CD8-positive, alpha-beta memory T cell (primary cell): ENCODE measurements at regions not wholly inside any gene's neighbourhood (a gene's known extent, or its start where the extent isn't known, plus 50 kb on each side); places are given as distances from the start of the nearest gene placed in this dataset.
A peak's percentile ranks its signal among the peaks of the same experiment; 100 is the strongest.

Experiments used
- CTCF ChIA-PET: fragments of 350-600 bp; sonication (Branson Sonifier 250); formaldehyde crosslinking; loops from one replicate; lab custom pipeline; 2021; ENCODE audit warnings: antibody characterized with exemption; lab: Charles Lee
- POLR2A ChIA-PET: fragments of 350-600 bp; sonication (Branson Sonifier 250); formaldehyde crosslinking; loops from one replicate; lab custom pipeline; 2021; ENCODE audit warnings: antibody characterized with exemption; lab: Charles Lee
- DNase-seq, 5 donors: peaks; one replicate each; pipeline versions ENCODE4 v3.0.0 to v3.0.0-alpha.2; 2020 to 2022; ENCODE audit warnings: mixed read lengths in 1 of 5
- H3K27ac ChIP-seq: one replicate; pipeline ENCODE4 v1.7.0; 2013; ENCODE audit warnings: low read depth, mild to moderate bottlenecking, low read length, moderate library complexity
- H3K27me3 ChIP-seq: 2 replicates; pipeline ENCODE4 v1.7.0; 2013; ENCODE audit warnings: low read length, mild to moderate bottlenecking; ENCODE audit not compliant: insufficient read depth, poor library complexity, severe bottlenecking
- H3K36me3 ChIP-seq: 2 replicates; pipeline ENCODE4 v1.7.0; 2013; ENCODE audit warnings: mild to moderate bottlenecking, low read length, moderate library complexity; ENCODE audit not compliant: insufficient read depth
- H3K4me1 ChIP-seq: 2 replicates; pipeline ENCODE4 v1.7.0; 2013; ENCODE audit warnings: mild to moderate bottlenecking, low read length, moderate library complexity; ENCODE audit not compliant: insufficient read depth
- H3K4me3 ChIP-seq: 2 replicates; pipeline ENCODE4 v1.7.0; 2013; ENCODE audit warnings: mild to moderate bottlenecking, low read length
- H3K9me3 ChIP-seq: 2 replicates; pipeline ENCODE4 v1.7.0; 2013; ENCODE audit warnings: mild to moderate bottlenecking, low read length
- H3K27ac Mint-ChIP-seq, 8 donors: one replicate each; pipeline ENCODE4 v1.8.0; 2020 to 2021; ENCODE audit warnings: mixed read lengths in 8 of 8, mild to moderate bottlenecking in 6 of 8, inconsistent platforms in 3 of 8, moderate library complexity in 3 of 8
- H3K27me3 Mint-ChIP-seq, 2 donors: one replicate each; pipeline ENCODE4 v1.8.0; 2020 to 2021; ENCODE audit warnings: mixed read lengths in 2 of 2, mild to moderate bottlenecking in 1 of 2, moderate library complexity in 1 of 2
- H3K36me3 Mint-ChIP-seq, 3 donors: one replicate each; pipeline ENCODE4 v1.8.0; 2020 to 2021; ENCODE audit warnings: mixed read lengths in 3 of 3, inconsistent platforms in 1 of 3, mild to moderate bottlenecking in 1 of 3
- H3K4me1 Mint-ChIP-seq, 3 donors: one replicate each; pipeline ENCODE4 v1.8.0; 2020 to 2021; ENCODE audit warnings: mixed read lengths in 3 of 3, inconsistent platforms in 1 of 3, mild to moderate bottlenecking in 1 of 3
- H3K4me3 Mint-ChIP-seq, 7 donors: one replicate each; pipeline ENCODE4 v1.8.0; 2020 to 2021; ENCODE audit warnings: mixed read lengths in 7 of 7, mild to moderate bottlenecking in 6 of 7, moderate library complexity in 4 of 7, inconsistent platforms in 2 of 7
- H3K9me3 Mint-ChIP-seq, 5 donors: one replicate each; pipeline ENCODE4 v1.8.0; 2020 to 2022; ENCODE audit warnings: mixed read lengths in 5 of 5, mild to moderate bottlenecking in 3 of 5, moderate library complexity in 2 of 5, inconsistent platforms in 1 of 5

DNA sequence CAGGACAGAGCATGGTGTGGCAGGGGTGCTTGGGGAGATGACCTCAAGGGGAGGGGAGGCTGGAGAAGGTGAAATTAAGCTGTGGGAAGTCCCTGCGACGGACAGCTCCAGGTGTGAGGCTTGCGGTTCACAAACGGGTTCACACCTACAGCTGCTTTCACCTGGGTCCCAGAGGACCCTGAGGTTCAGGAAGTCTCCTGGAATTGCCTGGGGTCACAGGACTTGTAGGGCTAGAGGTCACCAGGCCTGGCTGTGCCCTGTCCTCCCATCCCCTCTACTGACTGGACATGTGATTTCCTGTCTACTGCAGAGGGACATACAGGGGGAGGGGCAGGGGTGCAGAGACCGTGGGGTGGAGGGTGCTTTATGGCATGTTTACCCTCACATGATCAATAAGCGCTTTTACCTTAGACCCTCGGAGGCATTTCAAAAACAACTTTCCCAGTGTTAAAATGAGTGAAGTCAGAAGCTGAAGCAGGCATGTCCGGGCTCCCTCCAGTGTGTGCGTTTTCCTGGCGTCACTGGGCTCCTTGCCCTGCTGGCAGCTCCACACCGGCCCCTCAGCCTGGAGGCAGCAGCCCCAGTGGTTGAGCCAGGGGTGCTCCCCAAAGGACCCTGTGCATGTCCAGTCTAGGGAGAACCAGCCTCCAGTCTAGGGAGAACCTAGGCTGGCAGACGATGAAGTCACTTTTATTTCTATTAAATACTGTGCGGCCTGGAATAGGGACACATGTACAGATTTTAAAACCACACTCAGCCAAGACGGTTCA lies 66.6 kb upstream of the IGFBP3 start:
- Mint-ChIP-seq H3K27me3 (peaks cover 0 to 4% of the 10 kb centered on the region in 2 donors), H3K9me3 (peaks cover 0 to 3% (median 0%) of the 10 kb centered on the region in 5 donors), H3K27ac (no peak overlapping the region), H3K4me3 (no peak overlapping the region), H3K36me3 (peaks cover 0 to 9% (median 0%) of the 10 kb centered on the region in 3 donors), H3K4me1 (no peaks in the 10 kb centered on the region)
- no peaks in the 10 kb centered on the region for H3K4me1 ChIP-seq
- H3K4me3 ChIP-seq, result no peak overlapping the region
- DNase-seq, result no peak
- no peaks in the 10 kb centered on the region for H3K9me3 ChIP-seq
- ChIA-PET POLR2A (no interaction called here), CTCF (no interaction called here)
- H3K27ac ChIP-seq, result no peak overlapping the region
- no peaks in the 10 kb centered on the region for H3K27me3 ChIP-seq
- no peaks in the 10 kb centered on the region for H3K36me3 ChIP-seq

DNA sequence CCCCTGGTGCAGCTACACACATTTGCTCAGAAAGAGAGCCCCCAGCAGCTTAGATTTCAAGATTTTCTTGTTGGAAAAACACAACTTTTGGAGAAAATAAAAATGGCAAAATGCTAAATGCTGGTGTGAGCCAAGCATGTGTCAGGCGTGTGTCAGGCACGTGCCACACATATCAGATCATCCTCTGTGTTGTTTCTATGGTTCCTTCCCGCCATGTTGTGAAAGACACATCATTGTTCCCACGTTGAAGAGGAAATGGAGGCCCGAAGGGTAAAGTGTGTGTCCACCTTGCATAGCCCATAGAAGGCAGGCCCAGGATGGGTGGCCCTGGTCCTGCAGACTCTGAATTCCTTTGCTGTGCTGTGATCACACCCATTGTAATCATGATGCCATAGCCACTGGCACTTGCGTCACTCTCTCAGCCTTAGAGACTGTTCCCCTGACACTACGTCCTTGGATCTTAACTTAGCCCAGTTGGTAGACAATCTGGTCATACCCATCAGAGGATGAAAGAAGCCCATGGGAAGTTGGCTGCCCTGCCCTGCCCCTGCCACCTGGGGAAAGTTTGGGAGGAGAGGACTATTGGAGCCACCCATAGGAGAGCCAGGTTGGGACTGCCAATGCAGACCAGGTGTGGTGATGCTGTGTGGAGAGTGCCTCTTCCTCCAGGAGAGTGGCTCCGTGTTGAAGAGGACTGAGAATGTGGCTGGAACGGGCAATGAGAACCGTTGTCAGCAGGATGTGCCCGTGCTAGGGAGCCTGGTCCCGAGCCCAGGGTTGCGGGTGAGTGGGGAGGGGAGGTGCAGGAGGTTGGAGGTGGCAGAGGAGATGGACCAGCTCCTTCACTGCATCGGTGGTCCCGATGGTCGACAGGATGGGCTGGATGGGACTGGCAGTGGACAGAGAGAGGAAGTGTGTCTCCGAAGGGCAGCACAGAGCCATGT lies 65.6 kb upstream of the IGFBP3 start:
- H3K27ac Mint-ChIP-seq, result peak overlapping the region in 1 of 8 donors; percentile 64
- peaks cover 0 to 5% (median 0%) of the 10 kb centered on the region in 5 donors for H3K9me3 Mint-ChIP-seq
- POLR2A ChIA-PET, result no interaction called here
- H3K4me1 Mint-ChIP-seq, result no peaks in the 10 kb centered on the region
- no peak overlapping the region for H3K4me3 ChIP-seq
- H3K27me3 Mint-ChIP-seq, result peaks cover 0 to 4% of the 10 kb centered on the region in 2 donors
- CTCF ChIA-PET, result no interaction called here
- H3K36me3 ChIP-seq, result no peaks in the 10 kb centered on the region
- H3K4me1 ChIP-seq, result no peaks in the 10 kb centered on the region
- DNase-seq, result no peak
- no peaks in the 10 kb centered on the region for H3K27me3 ChIP-seq
- H3K4me3 Mint-ChIP-seq, result no peak overlapping the region
- H3K9me3 ChIP-seq, result no peaks in the 10 kb centered on the region
- peaks cover 0 to 5% (median 0%) of the 10 kb centered on the region in 3 donors for H3K36me3 Mint-ChIP-seq
- H3K27ac ChIP-seq, result no peak overlapping the region

DNA sequence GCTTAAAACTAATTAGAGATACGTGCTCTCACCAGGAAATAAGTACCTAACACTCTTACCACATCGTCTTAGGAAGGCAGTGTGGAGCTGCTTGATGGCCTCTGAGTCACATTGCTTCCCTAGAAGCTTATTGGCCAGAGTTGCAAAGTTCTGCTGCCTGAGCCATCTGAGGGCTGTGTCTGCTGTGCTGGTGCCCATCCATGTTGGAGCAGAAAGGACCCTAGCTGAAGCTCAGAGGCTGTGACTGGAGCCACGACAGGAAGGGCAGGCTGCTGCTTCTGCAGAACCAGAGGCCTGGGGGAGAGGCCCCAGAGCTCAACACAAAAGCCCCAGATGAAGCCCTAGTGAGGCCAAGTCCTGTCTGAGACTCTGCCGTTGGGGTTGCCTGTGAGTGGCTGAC lies 64.8 kb upstream of the IGFBP3 start:
- Histone ChIP-seq H3K27ac (no peak overlapping the region), H3K4me3 (no peak overlapping the region), H3K27me3 (no peaks in the 10 kb centered on the region), H3K9me3 (no peaks in the 10 kb centered on the region), H3K36me3 (no peaks in the 10 kb centered on the region), H3K4me1 (no peaks in the 10 kb centered on the region)
- DNase-seq, result no peak
- H3K4me1 Mint-ChIP-seq, result no peaks in the 10 kb centered on the region
- peaks cover 0 to 4% of the 10 kb centered on the region in 2 donors for H3K27me3 Mint-ChIP-seq
- H3K27ac Mint-ChIP-seq, result no peak overlapping the region
- ChIA-PET POLR2A (no interaction called here), CTCF (no interaction called here)
- peaks cover 0 to 5% (median 0%) of the 10 kb centered on the region in 5 donors for H3K9me3 Mint-ChIP-seq
- peaks cover 0 to 6% (median 0%) of the 10 kb centered on the region in 3 donors for H3K36me3 Mint-ChIP-seq
- no peak overlapping the region for H3K4me3 Mint-ChIP-seq

DNA sequence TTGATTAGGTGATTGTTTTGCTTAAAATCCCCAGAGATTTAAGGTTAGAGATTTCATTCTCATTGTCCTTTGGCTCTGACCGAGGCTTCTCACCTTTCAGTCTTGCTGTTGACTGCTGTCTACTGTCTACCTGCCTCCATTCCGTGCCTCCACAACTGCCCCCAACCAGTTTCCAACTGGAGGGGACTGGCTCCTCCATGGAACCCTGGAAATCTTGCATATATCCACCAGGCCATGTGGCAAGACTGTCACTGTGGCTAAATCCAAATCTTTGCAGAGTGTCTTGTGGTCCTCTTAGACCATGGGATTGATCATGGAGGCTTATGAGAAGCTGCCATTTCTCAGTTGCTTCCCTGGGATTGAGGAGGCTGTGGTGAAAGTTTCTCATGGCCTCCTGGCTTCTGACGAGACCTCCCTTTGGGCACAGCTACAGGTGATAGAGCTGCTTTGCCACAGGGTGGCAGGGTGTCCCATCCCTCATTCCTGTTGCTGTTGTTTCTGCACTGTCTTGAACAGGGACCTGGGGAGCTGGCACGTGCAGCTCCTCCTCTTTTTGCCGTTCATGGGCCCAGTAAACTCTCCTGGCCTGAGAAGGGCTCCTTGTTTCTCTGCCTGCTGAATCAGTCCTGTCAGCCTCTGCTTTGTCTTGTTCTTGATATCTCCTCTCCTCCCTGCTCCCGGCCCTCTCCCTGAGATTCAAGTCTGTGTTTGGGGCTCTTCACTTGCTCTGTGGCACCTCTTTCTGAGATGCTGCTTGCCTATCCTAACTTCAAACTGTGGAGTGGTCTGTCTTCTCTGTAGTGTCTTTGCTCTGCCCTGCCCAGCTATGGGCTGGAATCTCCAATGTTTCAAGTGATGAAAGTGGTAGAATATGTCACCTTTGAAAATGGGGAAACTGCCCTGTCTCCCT lies 63.6 kb upstream of the IGFBP3 start:
- Mint-ChIP-seq H3K36me3 (peaks cover 0 to 14% (median 0%) of the 10 kb centered on the region in 3 donors), H3K27ac (peak overlapping the region in 1 of 8 donors; percentile 29), H3K4me3 (no peak overlapping the region), H3K4me1 (no peaks in the 10 kb centered on the region), H3K9me3 (peaks cover 0 to 5% (median 0%) of the 10 kb centered on the region in 5 donors), H3K27me3 (peaks cover 0 to 4% of the 10 kb centered on the region in 2 donors)
- no peaks in the 10 kb centered on the region for H3K4me1 ChIP-seq
- no peak overlapping the region for H3K27ac ChIP-seq
- H3K9me3 ChIP-seq, result no peaks in the 10 kb centered on the region
- DNase-seq, result no peak
- H3K36me3 ChIP-seq, result no peaks in the 10 kb centered on the region
- ChIA-PET POLR2A (no interaction called here), CTCF (interaction anchor here (1.0 kb wide), 1 partner anchor 62 kb away, joined by 3 read pairs; no protein-coding TSS in a partner anchor)
- H3K4me3 ChIP-seq, result no peak overlapping the region
- no peaks in the 10 kb centered on the region for H3K27me3 ChIP-seq

GRCh38 chr7:45983720-45984255 lies 62.7 kb upstream of the IGFBP3 start:
- no peaks in the 10 kb centered on the region for H3K27me3 ChIP-seq
- H3K4me1 Mint-ChIP-seq, result no peaks in the 10 kb centered on the region
- POLR2A ChIA-PET, result no interaction called here

GRCh38 chr7:45982907-45983719 lies 62.0 kb upstream of the IGFBP3 start:
- ChIA-PET CTCF (interaction anchor here (1.0 kb wide), 1 partner anchor 61 kb away, joined by 3 read pairs; no protein-coding TSS in a partner anchor), POLR2A (no interaction called here)
- no peaks in the 10 kb centered on the region for H3K27me3 ChIP-seq
- Mint-ChIP-seq H3K27ac (no peak overlapping the region), H3K4me1 (no peaks in the 10 kb centered on the region), H3K9me3 (peaks cover 0 to 5% (median 0%) of the 10 kb centered on the region in 5 donors), H3K4me3 (no peak overlapping the region), H3K27me3 (peaks cover 0 to 3% of the 10 kb centered on the region in 2 donors), H3K36me3 (peaks cover 0 to 24% (median 0%) of the 10 kb centered on the region in 3 donors)
- H3K4me1 ChIP-seq, result no peaks in the 10 kb centered on the region
- no peak for DNase-seq
- H3K4me3 ChIP-seq, result no peak overlapping the region
- no peaks in the 10 kb centered on the region for H3K36me3 ChIP-seq
- H3K9me3 ChIP-seq, result no peaks in the 10 kb centered on the region
- no peak overlapping the region for H3K27ac ChIP-seq

More at GRCh38 chr7:45983720-45984255, 62.7 kb upstream of the IGFBP3 start:
- no peak overlapping the region for H3K4me3 Mint-ChIP-seq
- H3K36me3 Mint-ChIP-seq, result peaks cover 0 to 21% (median 0%) of the 10 kb centered on the region in 3 donors
- H3K27me3 Mint-ChIP-seq, result peaks cover 0 to 3% of the 10 kb centered on the region in 2 donors
- Histone ChIP-seq H3K4me1 (no peaks in the 10 kb centered on the region), H3K4me3 (no peak overlapping the region), H3K9me3 (no peaks in the 10 kb centered on the region), H3K36me3 (no peaks in the 10 kb centered on the region), H3K27ac (no peak overlapping the region)
- H3K9me3 Mint-ChIP-seq, result peaks cover 0 to 5% (median 0%) of the 10 kb centered on the region in 5 donors
- DNase-seq, result no peak
- H3K27ac Mint-ChIP-seq, result peak overlapping the region in 1 of 8 donors; percentile 33
- CTCF ChIA-PET, result interaction anchor here (1.0 kb wide), 1 partner anchor 62 kb away, joined by 3 read pairs; no protein-coding TSS in a partner anchor
